HCT116 (cell line): ENCODE measurements at regions not wholly inside any gene's neighbourhood (a gene's known extent, or its start where the extent isn't known, plus 50 kb on each side); places are given as distances from the start of the nearest gene placed in this dataset.

Source experiments
- EZH2phosphoT487 ChIP-seq: fragments of 200-600 bp; IDR thresholded peaks from 2 replicates; pipeline ENCODE4 v1.6.1; 2018; ENCODE audit warnings: antibody characterized with exemption, borderline replicate concordance
- RAD21 ChIP-seq: IDR thresholded peaks from 2 replicates; pipeline ENCODE4 v1.6.1; 2012; ENCODE audit warnings: low read depth, mild to moderate bottlenecking
- TF ChIP-seq, protein P1 (sequence below), 3 experiments: fragments of 200-600 bp in 1 of 3; sonication (generic) in 1 of 3; IDR thresholded peaks in 2 of 3; conservative IDR thresholded peaks in 1 of 3; 2 replicates each; pipeline ENCODE4 v1.5.1; 2012 to 2017; ENCODE audit warnings: low read depth in 2 of 3, low read length in 2 of 3, antibody characterized with exemption in 1 of 3, borderline replicate concordance in 1 of 3, control low read depth in 1 of 3, mild to moderate bottlenecking in 1 of 3, mixed read lengths in 1 of 3, mixed run types in 1 of 3, moderate library complexity in 1 of 3; ENCODE audit not compliant: insufficient read depth in 1 of 3
- TF ChIP-seq, protein P2 (sequence below): IDR thresholded peaks from 2 replicates; pipeline ENCODE4 v1.6.1; 2012; ENCODE audit warnings: low read depth

DNA sequence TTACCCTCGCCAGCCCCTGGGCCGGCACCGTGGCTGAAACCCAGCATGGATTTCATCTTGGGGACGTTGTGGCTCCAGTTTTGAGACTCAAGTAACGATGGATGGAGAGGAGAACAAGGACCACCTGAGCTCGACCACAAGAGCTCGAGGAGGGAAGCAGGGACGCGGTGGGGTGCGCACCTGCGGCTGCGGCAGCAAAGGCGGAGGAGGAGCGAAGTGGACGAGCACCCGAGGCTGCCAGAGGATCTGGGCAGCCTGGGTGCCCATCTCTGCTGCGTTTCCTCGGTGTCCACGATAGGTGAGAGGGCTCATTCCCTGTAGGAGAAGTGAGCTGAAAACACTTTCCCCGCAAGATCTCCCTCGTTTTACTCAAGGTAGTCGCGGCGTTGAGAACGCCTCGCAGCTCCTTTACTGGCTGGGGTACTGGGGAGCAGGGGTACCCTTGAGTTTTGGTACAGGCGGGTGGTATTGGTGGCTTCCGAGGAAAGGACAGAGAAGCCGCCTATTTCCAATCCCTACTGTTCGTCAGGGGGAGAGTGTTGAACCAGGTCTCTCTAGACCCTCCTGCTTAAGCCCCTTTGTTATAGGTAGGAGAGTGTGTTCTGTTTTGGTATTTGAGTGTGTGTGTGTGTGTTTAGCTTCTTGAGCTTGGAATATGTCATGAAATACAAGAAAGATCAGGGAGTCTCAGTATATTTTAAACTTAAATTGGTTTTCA lies 137.7 kb downstream of the TRIM27 start:
- TF ChIP-seq, protein P1, sequence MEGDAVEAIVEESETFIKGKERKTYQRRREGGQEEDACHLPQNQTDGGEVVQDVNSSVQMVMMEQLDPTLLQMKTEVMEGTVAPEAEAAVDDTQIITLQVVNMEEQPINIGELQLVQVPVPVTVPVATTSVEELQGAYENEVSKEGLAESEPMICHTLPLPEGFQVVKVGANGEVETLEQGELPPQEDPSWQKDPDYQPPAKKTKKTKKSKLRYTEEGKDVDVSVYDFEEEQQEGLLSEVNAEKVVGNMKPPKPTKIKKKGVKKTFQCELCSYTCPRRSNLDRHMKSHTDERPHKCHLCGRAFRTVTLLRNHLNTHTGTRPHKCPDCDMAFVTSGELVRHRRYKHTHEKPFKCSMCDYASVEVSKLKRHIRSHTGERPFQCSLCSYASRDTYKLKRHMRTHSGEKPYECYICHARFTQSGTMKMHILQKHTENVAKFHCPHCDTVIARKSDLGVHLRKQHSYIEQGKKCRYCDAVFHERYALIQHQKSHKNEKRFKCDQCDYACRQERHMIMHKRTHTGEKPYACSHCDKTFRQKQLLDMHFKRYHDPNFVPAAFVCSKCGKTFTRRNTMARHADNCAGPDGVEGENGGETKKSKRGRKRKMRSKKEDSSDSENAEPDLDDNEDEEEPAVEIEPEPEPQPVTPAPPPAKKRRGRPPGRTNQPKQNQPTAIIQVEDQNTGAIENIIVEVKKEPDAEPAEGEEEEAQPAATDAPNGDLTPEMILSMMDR (IDR thresholded peaks at IDR 0.05 in 2 of 3, conservative IDR thresholded peaks at IDR 0.05 in 1 of 3; ENCODE audit: borderline replicate concordance in 1 of 3, insufficient read depth in 1 of 3, low read depth in 2 of 3, low read length in 2 of 3), result no peak
- TF ChIP-seq, protein P2, sequence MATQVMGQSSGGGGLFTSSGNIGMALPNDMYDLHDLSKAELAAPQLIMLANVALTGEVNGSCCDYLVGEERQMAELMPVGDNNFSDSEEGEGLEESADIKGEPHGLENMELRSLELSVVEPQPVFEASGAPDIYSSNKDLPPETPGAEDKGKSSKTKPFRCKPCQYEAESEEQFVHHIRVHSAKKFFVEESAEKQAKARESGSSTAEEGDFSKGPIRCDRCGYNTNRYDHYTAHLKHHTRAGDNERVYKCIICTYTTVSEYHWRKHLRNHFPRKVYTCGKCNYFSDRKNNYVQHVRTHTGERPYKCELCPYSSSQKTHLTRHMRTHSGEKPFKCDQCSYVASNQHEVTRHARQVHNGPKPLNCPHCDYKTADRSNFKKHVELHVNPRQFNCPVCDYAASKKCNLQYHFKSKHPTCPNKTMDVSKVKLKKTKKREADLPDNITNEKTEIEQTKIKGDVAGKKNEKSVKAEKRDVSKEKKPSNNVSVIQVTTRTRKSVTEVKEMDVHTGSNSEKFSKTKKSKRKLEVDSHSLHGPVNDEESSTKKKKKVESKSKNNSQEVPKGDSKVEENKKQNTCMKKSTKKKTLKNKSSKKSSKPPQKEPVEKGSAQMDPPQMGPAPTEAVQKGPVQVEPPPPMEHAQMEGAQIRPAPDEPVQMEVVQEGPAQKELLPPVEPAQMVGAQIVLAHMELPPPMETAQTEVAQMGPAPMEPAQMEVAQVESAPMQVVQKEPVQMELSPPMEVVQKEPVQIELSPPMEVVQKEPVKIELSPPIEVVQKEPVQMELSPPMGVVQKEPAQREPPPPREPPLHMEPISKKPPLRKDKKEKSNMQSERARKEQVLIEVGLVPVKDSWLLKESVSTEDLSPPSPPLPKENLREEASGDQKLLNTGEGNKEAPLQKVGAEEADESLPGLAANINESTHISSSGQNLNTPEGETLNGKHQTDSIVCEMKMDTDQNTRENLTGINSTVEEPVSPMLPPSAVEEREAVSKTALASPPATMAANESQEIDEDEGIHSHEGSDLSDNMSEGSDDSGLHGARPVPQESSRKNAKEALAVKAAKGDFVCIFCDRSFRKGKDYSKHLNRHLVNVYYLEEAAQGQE, result no peak
- TF ChIP-seq RAD21 (no peak), EZH2phosphoT487 (no peak)
